AG04450 (cell line): ENCODE measurements at regions not wholly inside any gene's neighbourhood (a gene's known extent, or its start where the extent isn't known, plus 50 kb on each side); places are given as distances from the start of the nearest gene placed in this dataset. TPM values are rescaled to one million over a fixed set of nuclear protein-coding genes. Genes with fewer than 3 reads are reported as not detected.

ENCODE experiments used
- CTCF ChIA-PET: fragments of 300-600, 350-600 bp; formaldehyde crosslinking; extraction: SDS; loops from one replicate; lab custom pipeline; 2022; ENCODE audit warnings: antibody characterized with exemption, inconsistent platforms; lab: Charles Lee
- POLR2A ChIA-PET: fragments of 350-600 bp; formaldehyde crosslinking; extraction: SDS; loops from one replicate; lab custom pipeline; 2021; ENCODE audit warnings: antibody characterized with exemption, inconsistent platforms; lab: Yijun Ruan, JAX
- DNase-seq: peaks from one replicate; pipeline ENCODE4 v3.0.0-alpha.2; 2011; ENCODE audit warnings: low read depth, low spot score
- H3K27ac ChIP-seq: one replicate; pipeline ENCODE4 v1.5.1; 2012; ENCODE audit warnings: low read depth, low read length, control low read depth
- H3K27me3 ChIP-seq: one replicate; pipeline ENCODE4 v1.6.0; 2012; ENCODE audit warnings: low read length; ENCODE audit not compliant: control insufficient read depth, insufficient read depth
- H3K4me3 ChIP-seq: 2 replicates; pipeline ENCODE4 v1.5.1; 2011; ENCODE audit warnings: mild to moderate bottlenecking, low read depth, low read length, control low read depth
- H3K9me3 ChIP-seq: 2 replicates; pipeline ENCODE4 v1.5.1; 2012; ENCODE audit warnings: low read length; ENCODE audit not compliant: control insufficient read depth, insufficient read depth
- small RNA-seq: library from RNA; depleted of rRNA; stranded (forward); fragments of <200 nt; gene quantifications from one replicate; pipeline ENCODE3, GENCODE V24; 2012; ENCODE audit warnings: low read depth; ENCODE audit not compliant: insufficient read length
- TF ChIP-seq, protein P1 (sequence below): IDR thresholded peaks from 2 replicates; pipeline ENCODE4 v1.5.1; 2011; ENCODE audit warnings: low read depth, low read length, control low read depth, inconsistent platforms

DNA sequence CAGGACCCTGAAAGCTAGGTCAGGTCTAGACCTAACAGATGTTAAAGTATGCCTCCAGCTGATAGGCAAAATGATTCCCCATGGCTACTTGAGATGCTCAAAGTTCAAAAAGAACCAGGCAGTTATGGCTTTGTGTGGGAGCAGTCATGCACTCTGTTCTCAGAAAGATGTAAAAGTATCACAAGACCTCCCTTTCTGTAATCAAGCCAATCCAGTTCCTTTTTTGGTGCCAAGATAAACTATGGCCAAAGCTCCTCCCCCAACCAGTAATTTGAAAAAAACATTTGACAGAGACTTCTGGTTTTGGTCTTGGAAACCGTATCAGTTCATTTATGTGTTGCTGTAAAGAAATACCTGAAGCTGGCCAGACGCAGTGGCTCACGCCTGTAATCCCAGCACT is 51.4 kb upstream of the XIST start:
- H3K27ac ChIP-seq = no peak overlapping the region
- H3K4me3 ChIP-seq = no peak overlapping the region
- H3K9me3 ChIP-seq = peaks cover 6% of the 10 kb centered on the region
- H3K27me3 ChIP-seq = no peaks in the 10 kb centered on the region
- DNase-seq = no peak
- ChIA-PET CTCF (no interaction called here), POLR2A (no interaction called here)
- TF ChIP-seq, protein P1, sequence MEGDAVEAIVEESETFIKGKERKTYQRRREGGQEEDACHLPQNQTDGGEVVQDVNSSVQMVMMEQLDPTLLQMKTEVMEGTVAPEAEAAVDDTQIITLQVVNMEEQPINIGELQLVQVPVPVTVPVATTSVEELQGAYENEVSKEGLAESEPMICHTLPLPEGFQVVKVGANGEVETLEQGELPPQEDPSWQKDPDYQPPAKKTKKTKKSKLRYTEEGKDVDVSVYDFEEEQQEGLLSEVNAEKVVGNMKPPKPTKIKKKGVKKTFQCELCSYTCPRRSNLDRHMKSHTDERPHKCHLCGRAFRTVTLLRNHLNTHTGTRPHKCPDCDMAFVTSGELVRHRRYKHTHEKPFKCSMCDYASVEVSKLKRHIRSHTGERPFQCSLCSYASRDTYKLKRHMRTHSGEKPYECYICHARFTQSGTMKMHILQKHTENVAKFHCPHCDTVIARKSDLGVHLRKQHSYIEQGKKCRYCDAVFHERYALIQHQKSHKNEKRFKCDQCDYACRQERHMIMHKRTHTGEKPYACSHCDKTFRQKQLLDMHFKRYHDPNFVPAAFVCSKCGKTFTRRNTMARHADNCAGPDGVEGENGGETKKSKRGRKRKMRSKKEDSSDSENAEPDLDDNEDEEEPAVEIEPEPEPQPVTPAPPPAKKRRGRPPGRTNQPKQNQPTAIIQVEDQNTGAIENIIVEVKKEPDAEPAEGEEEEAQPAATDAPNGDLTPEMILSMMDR = no peak

Small RNAs in the stretch of these regions (small RNA-seq; reads per million reads assigned to genes)
- gene ATP5MDP1 (not detected), gene DDX3P2 (not detected), gene MIR374B (7,619 reads per million, percentile 98 among the genes with 10 or more reads in this experiment), gene MIR421 (68.3 reads per million, percentile 87 among the genes with 10 or more reads in this experiment), gene RF02124 (not detected), gene RF02125 (not detected)
